ENCODE measurements at regions not wholly inside any gene's neighbourhood (a gene's known extent, or its start where the extent isn't known, plus 50 kb on each side); places are given as distances from the start of the nearest gene placed in this dataset.
"Not testable (repeated sequence)": the region's sequence is repeated elsewhere in the genome, so short reads cannot be mapped to it uniquely, and the experiment has no call there.

- no peak for DNase-seq
These were observed 241.4 kb upstream of the ACVR2A start for GRCh38 chr2:147603447-147603846.

- DNase-seq, result no peak
These were observed 244.2 kb upstream of the ACVR2A start for GRCh38 chr2:147600646-147601045.

DNA sequence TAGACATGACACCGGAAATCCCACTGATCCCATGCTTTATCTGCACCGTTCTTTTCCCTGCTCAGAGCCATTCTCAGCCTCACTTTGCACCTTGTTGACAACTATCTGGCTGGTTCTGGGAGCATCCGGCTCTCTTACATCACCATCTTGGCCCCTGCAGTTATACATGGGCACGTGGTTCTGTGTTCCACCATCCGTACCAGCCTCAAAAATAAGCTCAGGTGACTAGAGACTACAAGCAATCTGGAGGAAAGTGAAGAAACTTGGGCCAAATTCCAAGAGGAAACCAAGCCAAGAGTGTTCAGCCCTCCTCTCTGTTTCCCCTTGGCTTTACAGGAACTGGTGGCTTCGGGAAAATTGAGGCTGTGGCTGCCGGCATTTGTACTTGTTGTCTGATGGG, 244.6 kb upstream of the ACVR2A start:
- DNase-seq, result no peak

DNA sequence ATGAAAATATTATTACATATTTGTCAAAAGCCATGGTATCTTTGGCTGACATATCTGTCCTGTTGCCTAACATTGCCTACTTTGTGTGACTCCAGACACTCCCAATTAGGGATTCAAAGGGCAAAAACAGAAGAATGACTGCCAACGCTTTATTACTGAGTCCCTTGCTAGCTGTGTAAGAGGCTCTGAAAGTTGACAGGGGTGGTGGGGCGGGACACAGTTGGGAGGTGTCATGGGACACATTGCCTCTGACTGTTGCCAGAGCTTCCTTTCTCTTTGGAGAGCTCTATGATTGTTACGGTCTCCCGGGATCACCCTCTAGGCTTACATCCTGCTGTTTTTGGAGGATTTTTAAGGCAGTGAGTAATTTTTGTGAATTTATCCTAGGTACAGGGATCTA, 249.6 kb upstream of the ACVR2A start:
- DNase-seq, result no peak

DNA sequence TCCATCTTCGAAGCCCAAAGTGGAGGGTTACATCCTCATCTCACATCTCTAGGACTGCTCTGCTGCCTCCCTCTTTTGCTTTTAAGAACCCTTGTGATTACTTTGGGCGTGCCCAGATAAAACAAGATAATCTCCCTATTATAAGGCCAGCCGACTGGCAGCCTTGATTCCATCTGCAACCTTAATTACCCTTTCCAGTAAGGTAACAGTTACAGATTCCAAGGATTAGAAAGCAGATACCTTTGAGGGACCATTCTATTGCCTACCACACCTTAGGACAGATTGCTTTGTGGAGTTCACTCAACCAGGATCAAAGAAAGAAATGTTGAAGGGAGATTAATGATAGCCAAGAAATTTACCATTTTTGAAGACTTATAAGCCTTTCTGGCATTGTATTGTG, 250.8 kb upstream of the ACVR2A start:
- no peak for DNase-seq

DNA sequence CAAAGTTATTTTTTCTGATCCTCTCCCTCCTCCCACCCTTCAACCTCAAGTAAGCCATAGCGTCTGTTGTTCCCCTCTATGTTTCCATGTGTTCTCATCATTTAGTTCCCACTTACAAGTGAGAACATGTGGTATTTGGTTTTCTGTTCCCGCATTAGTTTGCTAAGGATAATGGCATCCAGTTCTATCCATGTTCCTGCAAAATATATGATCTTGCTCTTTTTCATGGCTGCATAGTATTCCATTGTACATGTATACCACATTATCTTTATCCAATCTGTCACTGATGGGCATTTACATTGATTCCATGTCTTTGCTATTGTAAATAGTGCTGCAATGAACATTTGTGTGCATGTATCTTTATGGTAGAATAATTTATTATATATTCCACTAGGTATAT, 252.0 kb upstream of the ACVR2A start:
- not testable (repeated sequence) for DNase-seq

- DNase-seq, result no peak
These were observed 255.7 kb upstream of the ACVR2A start for GRCh38 chr2:147589127-147589526.

- no peak for DNase-seq
These were observed 256.6 kb upstream of the ACVR2A start for GRCh38 chr2:147588191-147588590.

DNA sequence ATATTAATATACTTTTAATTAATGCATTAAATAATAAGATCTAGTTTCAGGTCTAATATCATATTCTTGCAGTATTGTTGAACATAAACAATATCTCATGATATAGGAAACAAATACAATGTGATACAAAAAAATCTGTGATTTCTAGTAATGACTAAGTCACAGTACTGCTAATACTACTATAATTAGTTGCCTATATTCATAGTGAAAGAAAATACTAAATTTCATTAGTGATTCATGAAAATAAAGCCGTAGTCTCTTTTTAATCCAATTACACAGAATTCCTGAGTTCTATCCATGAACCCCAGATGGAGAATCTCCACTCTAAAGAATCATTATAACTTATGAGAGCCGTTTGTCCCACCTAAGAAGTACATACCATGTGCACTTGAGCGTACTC, 266.3 kb upstream of the ACVR2A start:
- DNase-seq, result no peak

DNA sequence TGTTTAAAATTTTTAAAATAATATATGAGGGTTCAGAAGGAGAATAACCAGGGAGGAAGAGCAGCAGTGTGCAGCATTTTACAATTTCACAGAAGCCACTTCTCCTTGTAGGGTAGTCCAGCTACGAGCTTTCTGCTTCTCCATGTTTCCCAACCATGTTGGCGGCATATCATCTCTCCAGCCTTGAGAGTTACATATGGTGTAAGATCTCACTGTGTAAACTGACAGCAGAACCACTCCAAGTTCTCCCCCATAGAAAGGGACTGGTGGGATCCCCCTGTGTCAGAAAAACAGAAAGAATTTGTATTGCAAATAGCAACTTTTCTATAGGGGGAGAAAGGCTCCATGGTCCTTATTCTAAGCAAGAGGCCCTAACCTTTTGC, 266.8 kb upstream of the ACVR2A start:
- no peak for DNase-seq

DNA sequence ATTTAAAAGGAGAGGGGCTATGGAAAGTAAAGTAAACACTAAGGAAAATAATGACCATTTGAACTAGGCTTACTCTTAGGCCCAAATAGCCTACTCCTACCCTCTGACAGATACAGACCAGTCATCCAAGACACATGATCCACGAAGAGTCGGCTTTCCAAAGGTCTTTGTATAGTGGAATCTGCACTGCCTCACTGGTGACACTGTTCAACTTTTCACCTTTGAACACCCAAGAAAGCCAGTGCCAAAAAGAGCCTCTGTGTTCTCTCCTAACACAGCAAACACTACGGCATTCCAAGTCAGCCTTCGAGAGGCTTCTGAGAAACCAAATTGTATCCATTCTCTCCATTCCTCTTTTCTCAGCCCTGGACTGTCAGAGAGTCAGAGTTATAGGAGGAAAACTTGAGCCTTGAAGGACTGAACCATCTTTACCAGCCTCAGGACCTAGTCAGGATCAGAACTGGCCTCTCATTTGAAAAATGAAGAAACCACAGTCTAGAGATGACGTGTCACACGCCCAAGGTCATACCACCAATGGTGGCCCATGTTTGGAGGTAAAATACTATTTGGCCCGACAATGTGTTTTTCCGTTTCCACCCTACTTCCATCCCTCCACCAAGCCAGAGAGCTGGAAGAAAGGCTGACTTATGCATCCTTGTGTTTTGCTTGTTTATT, 267.4 kb upstream of the ACVR2A start:
- no peak for DNase-seq

DNA sequence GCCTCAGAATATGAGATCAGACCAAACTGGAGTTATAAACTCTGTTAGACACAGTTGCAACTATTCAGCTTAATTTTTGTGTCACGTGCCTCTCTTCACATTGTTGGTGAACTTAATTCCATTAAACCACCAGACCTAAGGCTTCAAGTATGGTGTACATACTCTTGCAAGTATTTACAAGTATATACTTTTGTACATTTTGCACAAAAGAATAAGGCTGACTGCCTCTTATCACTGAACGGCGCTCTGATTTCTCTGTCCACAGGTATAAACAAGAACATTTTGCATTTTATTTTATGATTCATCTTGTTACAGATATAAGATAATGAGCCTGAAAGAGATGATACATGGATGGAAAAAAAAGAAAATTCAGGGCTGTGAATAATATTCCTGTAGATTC, 269.7 kb upstream of the ACVR2A start:
- DNase-seq, result no peak

DNA sequence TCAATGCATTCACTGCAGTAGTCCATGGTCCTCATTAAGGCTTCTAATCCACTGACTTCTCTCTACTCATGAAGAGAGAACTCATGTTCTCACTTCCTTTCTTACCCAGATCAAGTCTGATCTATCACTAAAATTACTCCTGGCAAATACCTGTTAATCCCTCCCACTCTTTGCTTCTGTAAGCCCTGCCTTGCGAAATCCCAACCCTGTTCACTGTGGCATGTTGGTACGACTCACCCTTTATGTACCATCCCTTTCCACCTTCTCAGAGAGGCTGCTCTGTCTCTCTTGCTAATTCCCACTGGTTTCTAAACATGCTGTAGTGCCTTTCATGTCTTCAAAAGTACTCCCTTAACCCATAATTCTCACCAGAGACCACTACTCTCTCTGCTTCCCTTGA, 272.2 kb upstream of the ACVR2A start:
- no peak for DNase-seq

GRCh38 chr2:147569426-147569825, 275.4 kb upstream of the ACVR2A start:
- no peak for DNase-seq

GRCh38 chr2:147568109-147568508, 276.7 kb upstream of the ACVR2A start:
- no peak for DNase-seq

GRCh38 chr2:147567136-147567535, 277.7 kb upstream of the ACVR2A start:
- DNase-seq, result no peak

DNA sequence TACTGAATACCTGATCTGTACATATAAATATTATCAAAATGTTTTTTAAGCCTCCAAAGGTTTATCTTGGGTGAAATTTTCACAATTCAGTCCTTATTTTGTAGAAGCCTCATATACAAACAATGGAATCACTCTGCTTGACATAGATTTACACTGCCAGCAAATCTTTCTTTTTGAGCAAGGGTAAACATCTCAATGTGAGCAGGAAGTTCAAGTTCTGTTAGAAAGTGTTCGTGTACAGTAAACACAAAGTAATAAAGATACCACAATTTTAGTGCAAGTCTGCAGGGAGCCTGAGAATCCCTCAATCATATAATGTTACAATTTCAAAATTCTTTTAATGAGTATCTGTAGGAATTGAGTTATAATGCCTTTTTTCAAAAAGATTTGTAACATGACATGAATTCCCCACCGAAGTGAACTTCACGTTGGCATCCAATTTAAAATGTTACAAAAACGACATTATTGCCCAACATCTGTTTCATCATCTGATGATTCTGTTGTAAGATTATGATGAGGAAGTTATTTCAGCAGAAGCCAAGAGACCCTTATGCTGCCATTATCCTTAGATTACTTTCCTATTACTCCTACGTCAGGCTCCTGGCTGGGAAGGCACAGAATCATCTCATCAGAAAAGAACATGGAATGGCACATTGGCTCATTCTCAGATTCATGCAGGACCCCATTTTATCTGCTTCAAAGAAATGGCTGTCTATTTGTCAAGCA, 283.9 kb upstream of the ACVR2A start:
- DNase-seq, result no peak

DNA sequence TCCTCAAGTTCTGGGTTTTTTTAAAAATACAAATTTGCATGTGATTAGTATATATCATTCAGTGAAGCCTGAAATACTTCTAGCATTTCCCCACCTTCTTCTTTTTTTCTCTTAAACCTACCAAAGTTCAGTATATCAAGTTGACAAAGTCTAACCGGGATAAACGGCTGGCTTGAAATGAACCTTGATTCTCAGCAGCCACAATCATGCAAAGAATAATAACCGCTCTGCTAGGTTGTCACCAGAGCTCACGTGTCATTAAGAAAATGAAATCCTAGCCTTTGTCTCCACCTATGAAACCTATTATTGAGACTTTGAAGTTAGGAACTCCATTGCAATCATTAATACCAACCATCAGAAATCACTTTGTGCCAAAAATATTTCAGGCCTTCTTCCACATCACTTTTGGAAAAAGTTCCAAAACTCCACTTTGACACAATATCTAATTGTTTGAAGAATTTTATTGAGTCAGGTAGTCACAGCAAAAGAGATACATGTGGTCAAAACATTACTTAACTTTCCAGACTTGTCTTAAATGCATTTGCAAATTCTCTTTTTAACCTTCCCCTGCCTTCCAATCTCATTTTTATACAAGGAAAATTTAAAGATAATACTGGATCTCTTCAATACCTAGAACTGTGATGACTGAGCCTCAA, 285.6 kb upstream of the ACVR2A start:
- no peak for DNase-seq

DNA sequence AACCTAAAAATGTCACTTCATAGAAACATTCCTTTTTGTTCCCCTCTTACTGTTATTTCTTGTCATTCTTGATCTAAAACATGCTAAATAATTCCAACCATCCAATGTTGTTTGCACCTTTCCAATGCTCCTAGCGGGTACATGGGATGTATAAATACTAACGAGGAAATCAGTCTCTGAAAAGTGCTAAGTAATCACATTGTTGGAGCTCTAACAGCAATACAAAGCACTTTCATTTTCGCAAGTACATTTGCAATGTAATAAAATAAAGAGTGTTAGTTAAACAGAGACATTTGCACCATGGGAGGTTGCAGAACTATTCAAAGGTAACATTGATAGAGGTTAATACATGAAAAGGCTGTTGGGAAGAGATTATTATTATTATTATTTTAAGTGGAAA, 286.2 kb upstream of the ACVR2A start:
- no peak for DNase-seq

DNA sequence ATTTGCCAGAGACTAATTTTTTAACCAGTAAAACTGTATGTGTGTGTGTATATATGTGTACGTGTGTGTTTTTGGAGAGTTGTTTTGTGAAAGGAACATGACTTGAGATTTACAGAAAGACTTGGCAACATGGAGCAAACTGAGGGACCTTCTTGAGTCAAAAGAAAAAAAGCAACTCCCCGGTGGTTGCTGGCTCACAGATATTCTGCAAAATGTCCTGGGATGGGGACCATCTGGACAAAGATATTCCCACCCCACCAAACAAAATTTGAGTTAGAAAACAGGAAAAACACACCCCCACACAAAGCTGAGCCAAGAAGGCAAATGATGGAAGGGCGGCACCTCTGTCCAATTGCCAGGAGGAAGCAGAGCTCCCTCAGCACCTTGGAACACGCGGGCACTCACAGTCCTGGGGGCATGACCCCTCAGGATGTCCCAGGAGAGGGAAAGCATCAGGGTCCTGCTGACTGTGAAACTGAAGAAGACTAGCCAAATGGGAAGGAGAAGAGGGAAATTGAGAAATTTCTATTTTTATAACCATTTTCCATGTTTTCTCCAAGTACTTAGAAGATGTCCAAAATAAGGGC, 290.2 kb upstream of the ACVR2A start:
- no peak for DNase-seq

GRCh38 chr2:147553775-147554271, 291.0 kb upstream of the ACVR2A start:
- DNase-seq, result no peak

DNA sequence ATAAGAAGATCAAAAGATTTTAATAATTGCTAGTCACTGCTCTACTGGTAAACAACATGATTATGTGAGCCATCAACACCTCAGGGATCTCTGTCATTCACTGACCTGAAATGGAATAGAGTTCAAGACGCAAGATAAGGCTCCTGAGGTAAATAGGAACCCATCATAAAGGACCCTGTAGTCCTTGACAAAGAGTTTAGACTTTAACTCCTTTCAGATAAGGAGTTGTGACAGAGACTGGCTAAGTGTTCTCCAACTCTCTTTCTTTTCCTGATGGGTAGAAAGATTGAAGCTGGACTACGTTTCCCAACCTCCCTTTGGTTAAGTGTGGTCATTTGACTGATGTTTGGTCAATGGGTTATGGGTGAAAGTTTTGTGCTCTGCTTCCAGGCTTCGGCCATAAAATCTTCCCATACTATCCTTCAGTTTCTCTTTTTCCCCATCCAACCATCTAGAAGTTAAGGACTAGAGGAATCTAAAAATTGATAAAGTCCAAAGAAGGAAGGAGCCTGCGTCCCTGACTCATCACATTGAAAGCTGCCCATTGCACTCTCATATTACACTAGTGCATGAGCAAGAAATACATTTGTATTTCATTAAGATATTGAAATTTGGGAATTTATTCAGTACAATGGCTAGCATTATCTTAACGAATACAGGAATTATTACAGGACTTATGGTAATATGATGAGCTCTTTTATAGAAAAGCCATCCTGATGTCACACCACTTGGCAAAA, 293.7 kb upstream of the ACVR2A start:
- DNase-seq, result no peak

DNA sequence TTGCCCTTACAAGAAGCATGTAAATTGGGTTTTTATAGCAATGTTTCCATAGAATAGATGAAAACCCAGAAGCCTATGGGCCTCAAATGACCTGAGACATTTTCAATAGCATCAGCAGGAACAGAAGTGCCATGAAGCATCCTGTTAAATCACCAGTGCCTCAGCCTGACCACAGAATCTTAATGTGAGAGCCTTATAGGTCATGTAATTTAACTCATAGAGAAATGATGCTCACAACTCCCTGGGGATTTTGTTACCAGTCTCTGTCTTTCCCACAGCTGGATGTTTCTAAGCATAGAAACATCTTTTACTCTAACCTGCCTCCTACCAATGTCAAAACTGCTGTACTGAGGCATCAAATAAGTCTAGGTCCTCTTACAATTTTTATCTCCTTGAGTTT, 295.8 kb upstream of the ACVR2A start:
- DNase-seq, result no peak
